ENCODE measurements at regions not wholly inside any gene's neighbourhood (a gene's known extent, or its start where the extent isn't known, plus 50 kb on each side); places are given as distances from the start of the nearest gene placed in this dataset.

DNA sequence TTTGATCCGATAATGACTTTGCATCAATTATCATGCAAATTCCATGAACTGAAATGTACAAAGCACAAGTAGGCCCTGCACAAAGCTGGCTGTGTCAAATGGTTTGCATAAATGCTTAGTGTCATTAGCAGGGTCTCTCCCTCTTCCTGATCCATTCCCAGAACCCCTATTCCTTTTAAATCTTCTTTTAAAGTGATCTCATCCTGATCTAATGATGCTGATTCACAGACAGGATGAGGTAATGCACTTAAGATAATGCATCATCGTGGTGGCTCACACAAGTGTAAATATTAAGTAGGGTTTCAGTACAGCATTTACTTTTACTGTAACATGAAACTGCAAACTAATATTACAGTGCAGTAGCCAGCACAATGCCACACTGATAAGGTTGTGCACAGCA, 304.8 kb upstream of the SOX11 start:
- no peak for DNase-seq (ENCODE audit: low read depth)

DNA sequence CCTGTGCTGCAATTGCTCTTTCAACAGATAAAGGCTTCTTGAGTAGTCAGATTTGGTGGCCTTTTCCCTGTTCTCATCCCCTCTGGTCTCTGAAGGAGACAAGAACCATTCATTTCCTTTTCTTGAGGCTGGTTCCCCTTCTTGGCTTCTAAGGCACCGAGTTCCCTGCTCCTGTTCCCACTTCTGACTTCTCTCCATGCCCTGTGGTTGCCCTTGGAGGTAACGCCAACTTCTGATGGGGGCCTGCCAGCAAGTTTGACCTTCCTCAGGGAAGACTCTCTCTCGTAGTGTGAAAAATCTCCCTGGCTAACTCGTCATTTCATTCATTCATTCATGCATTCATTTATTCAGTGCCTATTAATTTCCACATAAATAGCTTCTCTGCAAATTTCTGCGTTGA, 302.4 kb upstream of the SOX11 start:
- no peak overlapping the region for H3K4me3 ChIP-seq (replicated peaks; ENCODE audit: low read depth, low read length)
- no peak for DNase-seq (ENCODE audit: low read depth)
- TF ChIP-seq, protein P1, sequence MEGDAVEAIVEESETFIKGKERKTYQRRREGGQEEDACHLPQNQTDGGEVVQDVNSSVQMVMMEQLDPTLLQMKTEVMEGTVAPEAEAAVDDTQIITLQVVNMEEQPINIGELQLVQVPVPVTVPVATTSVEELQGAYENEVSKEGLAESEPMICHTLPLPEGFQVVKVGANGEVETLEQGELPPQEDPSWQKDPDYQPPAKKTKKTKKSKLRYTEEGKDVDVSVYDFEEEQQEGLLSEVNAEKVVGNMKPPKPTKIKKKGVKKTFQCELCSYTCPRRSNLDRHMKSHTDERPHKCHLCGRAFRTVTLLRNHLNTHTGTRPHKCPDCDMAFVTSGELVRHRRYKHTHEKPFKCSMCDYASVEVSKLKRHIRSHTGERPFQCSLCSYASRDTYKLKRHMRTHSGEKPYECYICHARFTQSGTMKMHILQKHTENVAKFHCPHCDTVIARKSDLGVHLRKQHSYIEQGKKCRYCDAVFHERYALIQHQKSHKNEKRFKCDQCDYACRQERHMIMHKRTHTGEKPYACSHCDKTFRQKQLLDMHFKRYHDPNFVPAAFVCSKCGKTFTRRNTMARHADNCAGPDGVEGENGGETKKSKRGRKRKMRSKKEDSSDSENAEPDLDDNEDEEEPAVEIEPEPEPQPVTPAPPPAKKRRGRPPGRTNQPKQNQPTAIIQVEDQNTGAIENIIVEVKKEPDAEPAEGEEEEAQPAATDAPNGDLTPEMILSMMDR (IDR thresholded peaks at IDR 0.05; ENCODE audit: low read length, missing control alignments): no peak

More for the DNA sequence above, 304.8 kb upstream of the SOX11 start:
- TF ChIP-seq, protein P1 (IDR thresholded peaks at IDR 0.05; ENCODE audit: low read length, missing control alignments): no peak
- H3K4me3 ChIP-seq (replicated peaks; ENCODE audit: low read depth, low read length): no peak overlapping the region

DNA sequence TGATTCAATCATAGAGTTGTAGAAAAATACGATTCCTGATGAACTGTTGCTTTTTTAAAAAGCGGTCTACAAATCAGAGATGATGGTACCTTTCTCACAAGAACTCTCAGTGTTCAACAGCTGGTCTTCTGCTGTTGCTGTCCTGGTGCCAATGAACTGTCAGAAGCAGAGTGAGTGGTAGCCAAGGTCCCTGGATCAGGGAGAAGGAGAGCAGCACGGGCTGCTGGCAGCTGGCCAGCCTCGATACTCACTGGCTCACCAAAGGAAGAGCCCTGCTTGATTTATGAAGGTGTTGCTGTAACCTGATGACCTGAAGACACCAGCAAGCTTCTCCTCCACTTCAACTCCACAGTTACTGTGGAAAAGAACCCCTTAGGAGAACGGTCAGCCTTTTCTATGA, 300.8 kb upstream of the SOX11 start:
- no peak for DNase-seq (ENCODE audit: low read depth)
- TF ChIP-seq, protein P1 (IDR thresholded peaks at IDR 0.05; ENCODE audit: low read length, missing control alignments): no peak
- H3K4me3 ChIP-seq (replicated peaks; ENCODE audit: low read depth, low read length): no peak overlapping the region

DNA sequence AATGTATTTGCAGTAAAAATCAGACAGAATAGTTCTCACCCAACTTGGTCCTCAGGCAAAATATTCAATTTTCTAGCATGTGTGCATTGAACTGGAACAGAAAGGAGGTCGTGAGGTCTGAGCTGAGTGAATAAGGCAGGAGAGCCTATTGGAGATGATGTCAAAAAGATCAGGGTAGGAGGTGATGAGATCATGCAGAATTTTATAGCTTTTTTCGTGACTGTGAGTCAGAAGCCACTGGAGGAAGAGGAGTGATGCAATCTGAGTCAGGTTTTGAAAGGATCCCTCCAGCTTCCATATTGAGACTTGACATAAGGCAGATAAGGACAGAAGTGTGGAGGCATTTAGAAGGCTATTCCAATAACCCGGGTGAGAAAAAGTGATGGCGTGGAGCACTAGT, 299.5 kb upstream of the SOX11 start:
- TF ChIP-seq, protein P1 (IDR thresholded peaks at IDR 0.05; ENCODE audit: low read length, missing control alignments): no peak
- DNase-seq (ENCODE audit: low read depth): no peak
- H3K4me3 ChIP-seq (replicated peaks; ENCODE audit: low read depth, low read length): no peak overlapping the region

DNA sequence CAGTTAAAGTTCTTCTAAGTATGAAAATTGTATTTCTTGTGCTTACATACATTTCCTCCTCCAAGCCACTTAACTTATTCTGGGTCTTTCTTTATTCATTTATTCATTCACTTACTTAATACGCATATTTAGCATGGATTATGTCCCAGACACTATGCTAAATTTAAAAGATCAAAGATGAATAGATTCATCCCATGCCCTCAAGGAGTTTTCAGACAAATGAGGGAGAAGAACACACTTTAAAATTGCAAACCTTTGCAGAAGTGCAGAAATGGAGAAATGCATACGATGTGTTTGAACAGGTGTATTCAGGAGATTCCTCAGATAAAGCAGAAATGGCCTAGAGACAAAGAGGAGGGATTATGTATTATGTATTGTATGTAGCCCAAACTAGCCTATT, 298.7 kb upstream of the SOX11 start:
- DNase-seq (ENCODE audit: low read depth): no peak
- TF ChIP-seq, protein P1 (IDR thresholded peaks at IDR 0.05; ENCODE audit: low read length, missing control alignments): no peak
- H3K4me3 ChIP-seq (replicated peaks; ENCODE audit: low read depth, low read length): no peak overlapping the region

DNA sequence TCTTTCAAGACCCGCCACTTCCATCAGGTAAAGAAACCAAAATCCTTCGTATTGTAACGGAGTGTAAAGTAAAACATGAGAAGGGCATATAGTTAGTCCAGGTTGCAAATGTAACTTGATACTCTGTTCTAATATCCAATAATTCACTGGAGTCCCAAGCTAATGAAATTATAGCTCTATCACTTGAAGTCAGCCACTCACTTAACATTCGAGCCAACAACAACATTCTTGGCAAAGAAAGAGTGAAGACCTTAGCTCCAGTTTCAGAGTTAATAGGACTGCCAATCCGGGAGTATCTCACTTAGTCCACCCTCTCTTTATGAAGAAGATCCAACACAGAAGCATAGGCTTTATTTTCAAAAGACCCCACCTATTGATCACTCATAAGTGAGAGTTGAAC, 298.0 kb upstream of the SOX11 start:
- DNase-seq (ENCODE audit: low read depth): no peak
- TF ChIP-seq, protein P1 (IDR thresholded peaks at IDR 0.05; ENCODE audit: low read length, missing control alignments): no peak
- H3K4me3 ChIP-seq (replicated peaks; ENCODE audit: low read depth, low read length): no peak overlapping the region

DNA sequence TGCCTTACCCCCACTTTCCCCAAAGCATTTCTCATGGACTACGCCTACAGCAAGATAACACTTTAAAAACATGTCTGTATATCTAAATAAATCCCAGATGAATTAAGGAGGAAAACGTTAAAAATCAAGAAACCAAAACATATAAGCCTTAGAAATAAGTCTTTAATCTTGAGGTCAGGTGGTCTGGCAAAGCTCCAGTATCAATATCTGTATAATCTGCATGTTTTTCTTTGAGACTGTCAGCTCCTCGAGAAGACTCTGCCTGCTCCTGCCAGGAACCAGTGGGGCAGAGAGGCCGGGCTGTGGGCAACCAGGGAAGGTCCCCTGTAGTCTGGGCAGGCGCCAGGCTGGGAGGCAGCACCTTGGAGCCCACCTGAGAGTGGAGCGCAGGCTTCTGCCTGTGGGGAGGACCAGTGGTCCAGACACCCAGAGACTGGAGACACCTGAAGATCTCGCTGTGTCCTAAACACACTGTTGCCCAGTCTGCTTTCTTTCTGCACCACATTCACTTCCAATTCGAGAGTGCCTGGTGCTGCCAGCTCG, 291.0 kb upstream of the SOX11 start:
- DNase-seq (ENCODE audit: low read depth): no peak
- TF ChIP-seq, protein P1 (IDR thresholded peaks at IDR 0.05; ENCODE audit: low read length, missing control alignments): no peak
- no peak overlapping the region for H3K4me3 ChIP-seq (replicated peaks; ENCODE audit: low read depth, low read length)

All from fibroblast of pulmonary artery (primary cell).